SJSA1 (cell line): ENCODE measurements at regions not wholly inside any gene's neighbourhood (a gene's known extent, or its start where the extent isn't known, plus 50 kb on each side); places are given as distances from the start of the nearest gene placed in this dataset.

Experiments
- DNase-seq, 2 experiments: peaks; one replicate each; pipeline ENCODE4 v3.0.0-alpha.2; 2015 to 2020; ENCODE audit warnings: low spot score in 2 of 2, low read depth in 1 of 2
- H3K27ac ChIP-seq: fragments of 250-450 bp; sonication (Bioruptor Pico); 2 replicates; pipeline ENCODE4 v1.5.1; 2020; ENCODE audit warnings: mild to moderate bottlenecking, moderate library complexity
- H3K27me3 ChIP-seq: fragments of 250-450 bp; sonication (Bioruptor Pico); replicated peaks from 2 replicates; pipeline ENCODE4 v1.5.1; 2020; ENCODE audit warnings: mild to moderate bottlenecking, moderate library complexity
- H3K36me3 ChIP-seq: fragments of 250-450 bp; sonication (Bioruptor Pico); 2 replicates; pipeline ENCODE4 v1.5.1; 2020; ENCODE audit warnings: mild to moderate bottlenecking
- H3K4me1 ChIP-seq: fragments of 250-450 bp; sonication (Bioruptor Pico); replicated peaks from 2 replicates; pipeline ENCODE4 v1.6.1; 2021; ENCODE audit warnings: mild to moderate bottlenecking
- H3K4me3 ChIP-seq: fragments of 250-450 bp; sonication (Bioruptor Pico); 2 replicates; pipeline ENCODE4 v1.5.1; 2020; ENCODE audit warnings: mild to moderate bottlenecking
- H3K9me3 ChIP-seq: fragments of 250-450 bp; sonication (Bioruptor Pico); replicated peaks from 2 replicates; pipeline ENCODE4 v1.5.1; 2020; ENCODE audit warnings: mild to moderate bottlenecking

DNA sequence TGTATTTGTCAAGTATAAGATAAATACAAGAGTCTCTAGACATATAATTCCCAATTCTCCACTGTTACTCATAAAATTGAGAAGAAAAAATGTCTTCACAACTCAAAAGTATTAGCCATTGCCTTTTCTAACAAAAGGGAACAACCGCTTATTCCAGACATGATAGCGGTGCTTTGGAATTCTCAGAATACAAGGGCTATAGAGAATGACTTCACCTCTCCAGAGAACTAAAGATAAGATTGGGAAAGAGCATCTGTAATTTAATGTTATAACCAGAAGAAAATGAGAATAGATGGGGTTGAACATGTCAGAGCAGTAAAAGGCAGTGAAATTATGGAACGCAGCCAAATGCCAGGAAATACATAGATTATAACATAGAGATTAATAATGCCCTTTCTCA is 730.8 kb downstream of the C6orf118 start:
- Histone ChIP-seq H3K36me3 (no peaks in the 10 kb centered on the region), H3K4me3 (no peak overlapping the region), H3K27me3 (no peaks in the 10 kb centered on the region), H3K27ac (no peak overlapping the region), H3K4me1 (no peaks in the 10 kb centered on the region), H3K9me3 (no peaks in the 10 kb centered on the region; the same call in 1 of the 2 replicates)
- DNase-seq: no peak

DNA sequence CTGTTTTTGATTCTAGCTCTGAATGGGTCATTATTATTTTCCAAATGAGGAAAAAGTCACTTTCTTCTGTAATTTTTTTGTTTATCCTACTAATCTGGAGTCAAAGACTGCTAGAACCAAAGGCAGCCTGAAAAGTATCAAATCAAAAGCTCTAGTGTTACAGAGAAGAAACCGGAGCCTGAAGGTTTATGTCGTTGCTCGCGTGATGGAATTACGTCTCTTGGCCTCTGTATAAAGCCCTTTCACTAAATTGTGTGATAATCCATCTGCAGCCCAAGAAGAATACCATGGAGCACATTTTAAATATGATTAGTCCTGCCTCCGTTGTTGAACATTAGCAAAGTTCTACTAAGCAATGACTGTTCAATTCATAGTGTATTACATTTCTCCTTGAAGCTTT is 738.6 kb downstream of the C6orf118 start:
- no peak overlapping the region for H3K4me3 ChIP-seq
- no peaks in the 10 kb centered on the region; the same call in 1 of the 2 replicates for H3K9me3 ChIP-seq
- no peak for DNase-seq
- H3K27ac ChIP-seq: no peak overlapping the region
- no peaks in the 10 kb centered on the region for H3K4me1 ChIP-seq
- H3K36me3 ChIP-seq: no peaks in the 10 kb centered on the region
- no peaks in the 10 kb centered on the region for H3K27me3 ChIP-seq

DNA sequence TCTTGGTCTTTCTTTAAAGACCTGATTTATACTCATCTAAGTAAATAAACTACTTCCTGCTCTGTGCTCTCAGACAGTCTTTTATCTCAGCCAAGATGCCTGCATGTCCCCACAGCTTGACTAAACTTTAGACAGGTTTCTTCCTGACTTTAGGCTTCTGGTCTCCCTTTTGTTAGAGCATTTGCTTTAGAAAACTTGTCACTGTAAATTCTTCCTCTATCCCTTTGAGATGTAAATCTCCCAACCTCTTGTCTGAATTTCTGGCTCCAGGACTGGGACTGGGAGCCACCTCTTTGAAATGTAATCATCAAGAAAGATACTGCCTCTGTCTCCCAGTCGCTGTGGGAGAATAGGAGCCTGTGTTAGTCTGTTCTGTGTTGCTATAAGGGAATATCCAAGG is 739.9 kb downstream of the C6orf118 start:
- Histone ChIP-seq H3K36me3 (no peaks in the 10 kb centered on the region), H3K9me3 (no peaks in the 10 kb centered on the region; the same call in 1 of the 2 replicates), H3K4me1 (no peaks in the 10 kb centered on the region), H3K27ac (no peak overlapping the region), H3K4me3 (no peak overlapping the region), H3K27me3 (no peaks in the 10 kb centered on the region)
- no peak for DNase-seq

DNA sequence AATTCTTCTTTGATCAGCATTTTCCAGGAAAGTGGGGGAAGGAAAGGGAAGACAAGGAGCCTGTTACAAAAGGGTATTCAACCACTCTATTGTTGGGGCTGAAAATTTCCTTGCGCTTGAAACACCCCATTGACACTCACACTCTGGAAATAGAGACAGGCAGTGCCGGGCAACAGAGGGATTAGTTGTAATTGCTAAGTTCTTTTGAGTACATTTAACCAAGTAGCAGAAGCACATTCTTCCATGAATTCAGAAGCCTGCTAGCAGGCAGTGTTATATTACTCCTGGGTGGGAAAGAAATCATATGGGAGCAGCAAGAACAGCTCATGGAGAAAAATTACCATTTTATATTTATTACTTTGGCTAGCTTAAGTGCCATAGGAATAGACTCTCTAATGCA is 745.5 kb downstream of the C6orf118 start:
- Histone ChIP-seq H3K4me3 (no peak overlapping the region), H3K9me3 (no peaks in the 10 kb centered on the region), H3K36me3 (no peaks in the 10 kb centered on the region), H3K27ac (no peak overlapping the region), H3K27me3 (no peaks in the 10 kb centered on the region), H3K4me1 (no peaks in the 10 kb centered on the region)
- DNase-seq: no peak

DNA sequence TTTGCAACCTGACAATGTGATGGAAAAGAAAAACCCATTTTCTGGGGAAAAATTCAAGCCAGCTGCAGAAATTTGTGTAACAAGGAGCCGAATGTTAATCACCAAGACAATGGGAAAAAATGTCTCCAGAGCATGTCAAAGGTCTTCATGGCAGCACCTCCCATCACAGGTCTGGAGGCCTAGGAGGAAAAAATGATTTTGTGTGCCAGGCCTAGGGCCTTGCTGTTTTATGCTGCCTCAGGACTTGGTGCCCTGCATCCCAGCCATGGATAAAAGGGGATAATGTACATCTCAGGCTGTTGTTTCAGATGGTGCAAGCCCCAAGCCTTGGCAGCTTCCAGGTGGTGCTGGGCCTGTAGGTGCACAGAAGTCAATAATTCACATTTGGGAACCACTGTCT is 747.7 kb downstream of the C6orf118 start:
- H3K27ac ChIP-seq: no peak overlapping the region
- no peaks in the 10 kb centered on the region for H3K27me3 ChIP-seq
- H3K9me3 ChIP-seq: no peaks in the 10 kb centered on the region
- no peaks in the 10 kb centered on the region for H3K36me3 ChIP-seq
- no peak for DNase-seq
- no peaks in the 10 kb centered on the region for H3K4me1 ChIP-seq
- no peak overlapping the region for H3K4me3 ChIP-seq

DNA sequence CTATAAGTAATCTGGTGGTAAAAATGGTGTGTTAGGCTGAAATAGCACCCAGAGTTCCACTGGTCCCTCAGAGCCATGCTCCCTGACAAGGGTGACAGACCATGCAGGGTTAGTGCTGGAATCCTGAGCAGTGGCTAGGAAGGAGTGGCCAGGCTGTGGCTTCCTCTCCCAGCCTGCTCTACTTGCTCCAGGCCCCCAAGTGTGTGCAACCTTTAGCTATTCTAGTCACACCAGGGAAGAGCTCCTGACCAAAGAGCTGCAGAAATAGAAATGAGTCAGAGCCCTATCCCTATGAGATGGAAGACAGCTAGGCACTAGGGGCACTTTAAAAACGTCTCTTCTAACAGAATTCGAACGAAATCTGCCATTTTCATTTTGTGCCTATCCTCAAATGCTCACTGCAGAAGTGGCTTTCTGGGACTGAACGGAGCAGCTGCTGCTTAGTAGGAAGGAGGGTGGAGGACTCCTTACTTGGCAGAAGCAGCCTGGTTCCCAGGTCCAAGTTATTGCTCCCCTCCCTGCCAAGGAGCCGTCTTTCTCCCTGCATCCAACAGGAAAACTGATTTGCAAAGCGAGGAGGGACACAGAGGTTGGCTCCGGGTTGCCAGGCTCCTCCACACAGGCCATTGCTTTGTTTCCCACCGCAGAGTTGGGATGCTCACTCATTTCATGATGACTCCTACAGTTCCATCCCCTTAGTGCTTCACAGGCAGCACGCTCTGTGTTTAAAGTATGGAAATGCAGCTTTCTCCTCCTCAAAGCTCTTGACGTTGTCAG is 754.5 kb downstream of the C6orf118 start:
- Histone ChIP-seq H3K36me3 (no peaks in the 10 kb centered on the region), H3K4me1 (no peaks in the 10 kb centered on the region), H3K4me3 (no peak overlapping the region), H3K9me3 (no peaks in the 10 kb centered on the region), H3K27ac (no peak overlapping the region), H3K27me3 (no peaks in the 10 kb centered on the region)
- DNase-seq: no peak

DNA sequence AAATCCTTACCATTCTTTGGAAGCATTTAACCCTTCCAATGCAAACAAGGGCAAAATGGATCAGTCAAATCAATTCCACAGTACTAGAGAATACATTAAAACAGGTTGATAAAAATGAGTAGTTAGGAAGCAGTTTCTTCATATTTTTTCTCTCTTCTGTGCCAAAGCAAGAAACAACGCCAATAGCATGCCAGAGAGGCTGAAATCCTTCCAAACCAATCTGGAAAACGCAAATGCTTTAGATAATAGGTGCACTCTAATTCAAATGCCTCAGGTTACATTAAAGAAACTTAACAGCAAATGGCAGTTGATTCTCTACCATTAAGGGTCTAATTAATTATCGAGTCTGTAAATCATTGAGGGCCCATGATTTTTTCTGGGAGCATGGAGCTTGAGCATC is 755.2 kb downstream of the C6orf118 start:
- Histone ChIP-seq H3K36me3 (no peaks in the 10 kb centered on the region), H3K27me3 (no peaks in the 10 kb centered on the region), H3K4me3 (no peak overlapping the region), H3K9me3 (no peaks in the 10 kb centered on the region), H3K4me1 (no peaks in the 10 kb centered on the region), H3K27ac (no peak overlapping the region)
- no peak for DNase-seq

DNA sequence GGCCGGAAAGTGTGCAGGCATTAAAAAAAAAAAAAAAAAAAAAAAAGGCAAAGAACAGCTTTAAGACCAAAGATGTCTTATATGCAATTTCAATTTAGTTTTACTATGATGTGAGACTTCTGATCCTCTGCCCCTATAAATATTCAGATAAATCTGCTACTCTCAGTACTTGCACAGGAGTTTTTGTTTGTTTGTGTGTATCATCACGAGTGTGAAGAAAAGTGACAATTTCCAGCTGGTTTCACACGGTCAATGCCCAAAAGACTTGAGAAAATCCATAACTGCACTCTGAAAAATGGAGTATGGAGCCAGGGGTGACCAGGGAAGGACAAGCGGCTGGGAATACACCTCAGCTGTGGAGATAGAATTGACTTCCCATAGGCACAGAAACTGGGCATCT is 757.7 kb downstream of the C6orf118 start:
- no peaks in the 10 kb centered on the region for H3K4me1 ChIP-seq
- no peak overlapping the region for H3K27ac ChIP-seq
- H3K4me3 ChIP-seq: no peak overlapping the region
- DNase-seq: no peak
- H3K27me3 ChIP-seq: no peaks in the 10 kb centered on the region
- H3K9me3 ChIP-seq: no peaks in the 10 kb centered on the region
- H3K36me3 ChIP-seq: no peaks in the 10 kb centered on the region

DNA sequence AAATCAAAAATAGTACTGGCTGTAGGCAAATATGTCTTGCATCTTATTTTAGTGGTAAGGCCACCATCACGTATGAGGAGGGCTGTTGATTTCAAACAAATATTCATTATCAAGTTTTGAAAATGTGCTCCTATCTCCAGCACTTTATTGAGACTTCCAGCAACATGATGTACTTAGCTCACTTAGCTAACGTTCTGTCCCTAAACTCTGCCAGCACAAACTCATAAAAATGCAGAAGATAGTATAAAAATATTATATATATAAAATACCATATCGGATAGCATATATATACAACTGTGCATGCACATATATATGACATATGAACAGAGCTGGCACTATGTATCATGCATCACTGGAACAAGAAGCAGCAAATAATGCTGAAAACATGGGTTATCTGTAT is 762.3 kb downstream of the C6orf118 start:
- H3K27ac ChIP-seq: no peak overlapping the region

DNA sequence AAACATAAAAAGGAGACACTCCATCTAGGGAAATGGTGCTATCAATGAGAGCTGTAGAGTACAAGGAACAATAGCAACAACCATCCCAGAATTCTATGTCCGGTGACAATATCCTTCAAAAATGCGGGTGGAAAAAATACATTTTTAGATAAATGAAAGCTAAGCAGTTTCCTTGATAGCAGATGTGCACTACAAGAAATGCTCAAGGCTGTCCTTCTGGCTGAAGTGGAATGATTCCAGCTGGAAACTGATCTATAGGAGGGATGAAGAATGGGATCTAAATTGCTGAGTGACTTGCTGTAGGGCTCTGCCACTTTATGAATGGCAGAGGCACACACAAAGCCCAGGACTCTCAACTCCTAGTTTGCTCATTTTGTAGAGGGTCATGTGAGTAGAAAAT is 763.1 kb downstream of the C6orf118 start:
- Histone ChIP-seq H3K27ac (no peak overlapping the region), H3K9me3 (no peaks in the 10 kb centered on the region), H3K27me3 (no peaks in the 10 kb centered on the region), H3K36me3 (no peaks in the 10 kb centered on the region), H3K4me1 (no peaks in the 10 kb centered on the region), H3K4me3 (no peak overlapping the region)
- DNase-seq: no peak

More for the DNA sequence above, 762.3 kb downstream of the C6orf118 start:
- Histone ChIP-seq H3K9me3 (no peaks in the 10 kb centered on the region), H3K27me3 (no peaks in the 10 kb centered on the region), H3K4me1 (no peaks in the 10 kb centered on the region), H3K4me3 (no peak overlapping the region), H3K36me3 (no peaks in the 10 kb centered on the region)
- DNase-seq: no peak

DNA sequence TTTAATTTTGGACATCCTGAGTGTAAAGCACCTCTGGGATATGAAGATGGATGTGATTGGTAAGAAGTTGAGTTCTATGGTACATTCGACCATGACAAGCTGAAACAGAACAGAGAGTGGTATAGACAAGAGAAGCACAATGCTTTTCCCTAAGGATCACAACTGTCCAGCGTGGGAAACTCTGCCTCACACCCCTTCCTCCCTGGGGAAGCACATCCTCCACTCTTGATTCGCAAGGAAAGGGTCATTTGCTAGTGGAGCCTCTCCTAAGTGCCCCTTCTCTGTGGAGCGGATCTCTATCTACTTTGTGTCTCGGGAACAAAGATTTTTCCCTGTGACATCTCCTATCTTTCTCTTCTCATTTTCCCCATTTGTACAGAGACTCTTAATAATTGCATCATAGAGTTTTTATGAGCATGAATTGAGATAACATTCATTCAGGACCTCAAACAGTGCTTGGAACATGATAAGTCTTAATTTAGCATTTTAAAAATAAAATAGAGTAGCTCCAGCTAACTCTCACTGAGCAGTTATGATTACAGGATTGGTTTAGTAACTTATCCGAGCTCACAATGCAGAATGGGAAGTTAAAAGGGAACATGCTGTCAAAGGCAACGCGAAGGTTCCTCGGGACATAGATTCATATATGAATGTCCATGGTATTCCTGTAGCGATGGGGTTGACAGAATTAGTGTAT is 775.2 kb downstream of the C6orf118 start:
- DNase-seq: no peak
- Histone ChIP-seq H3K27ac (no peak overlapping the region), H3K4me1 (no peaks in the 10 kb centered on the region), H3K9me3 (0 out of 2 replicates have a peak, but pooled peaks cover 2% of the 10 kb centered on the region), H3K4me3 (no peak overlapping the region), H3K36me3 (no peaks in the 10 kb centered on the region), H3K27me3 (no peaks in the 10 kb centered on the region)

DNA sequence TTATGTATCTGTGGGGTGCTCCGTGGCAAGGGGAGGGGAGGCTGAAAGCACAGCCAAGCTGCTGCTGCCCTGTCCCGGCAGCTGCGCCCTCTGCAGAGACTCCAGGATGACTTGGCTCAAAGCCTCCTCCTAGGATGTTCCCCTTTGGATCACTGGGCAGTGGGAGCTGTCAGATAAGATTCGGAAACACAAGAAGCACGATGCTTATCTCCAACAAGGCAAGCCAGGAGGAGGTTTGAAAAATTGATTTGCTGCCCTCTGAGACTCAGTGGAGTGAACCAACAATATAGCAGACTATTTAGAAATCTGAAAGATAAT is 776.4 kb downstream of the C6orf118 start:
- no peaks in the 10 kb centered on the region for H3K4me1 ChIP-seq
- no peak overlapping the region for H3K27ac ChIP-seq
- 0 out of 2 replicates have a peak, but pooled peaks cover 2% of the 10 kb centered on the region for H3K9me3 ChIP-seq
- H3K27me3 ChIP-seq: no peaks in the 10 kb centered on the region
- no peak overlapping the region for H3K4me3 ChIP-seq
- DNase-seq: no peak
- no peaks in the 10 kb centered on the region for H3K36me3 ChIP-seq

DNA sequence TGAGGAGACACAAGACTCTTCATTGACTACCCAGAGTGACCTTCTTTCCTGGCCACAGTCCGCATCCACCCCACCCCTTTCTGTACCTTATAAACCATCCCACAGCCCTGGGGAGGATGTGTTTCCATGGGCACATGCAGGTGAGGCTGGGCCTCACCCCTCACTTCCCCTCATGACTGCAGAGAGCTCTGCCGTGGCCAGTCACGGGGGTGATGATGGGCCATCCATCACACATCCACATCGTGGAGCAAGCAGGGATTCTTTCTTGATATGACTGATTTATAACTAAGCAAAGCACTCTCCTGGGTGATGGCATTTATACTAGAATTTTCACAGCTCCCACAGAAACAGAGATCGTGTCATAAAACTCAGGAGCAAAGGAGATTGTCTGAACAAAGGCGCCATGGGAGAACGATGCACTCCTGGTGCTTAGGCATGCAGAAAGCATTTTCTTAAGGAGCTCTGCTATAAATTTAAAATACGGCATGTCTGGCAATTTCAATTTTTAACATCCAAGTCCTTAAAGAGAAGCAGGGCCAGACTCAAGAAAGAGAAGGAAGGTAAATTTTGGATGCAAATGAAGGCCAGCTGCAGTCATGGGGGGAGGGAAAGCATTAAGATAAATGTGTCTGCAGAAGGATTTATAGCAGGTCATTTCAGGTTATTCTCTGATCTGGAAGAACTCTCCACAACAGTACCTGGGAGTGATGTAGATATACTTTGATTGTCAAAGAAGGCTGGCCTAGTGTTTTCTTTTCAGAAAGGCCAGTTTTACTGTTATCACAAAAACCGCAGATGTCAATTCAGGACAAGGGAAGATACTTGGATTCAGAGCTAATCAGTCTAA is 777.0 kb downstream of the C6orf118 start:
- no peak for DNase-seq
- H3K4me1 ChIP-seq: no peaks in the 10 kb centered on the region
- no peak overlapping the region for H3K4me3 ChIP-seq
- H3K9me3 ChIP-seq: 0 out of 2 replicates have a peak, but pooled peaks cover 2% of the 10 kb centered on the region
- H3K27ac ChIP-seq: no peak overlapping the region
- H3K27me3 ChIP-seq: no peaks in the 10 kb centered on the region
- H3K36me3 ChIP-seq: no peaks in the 10 kb centered on the region

DNA sequence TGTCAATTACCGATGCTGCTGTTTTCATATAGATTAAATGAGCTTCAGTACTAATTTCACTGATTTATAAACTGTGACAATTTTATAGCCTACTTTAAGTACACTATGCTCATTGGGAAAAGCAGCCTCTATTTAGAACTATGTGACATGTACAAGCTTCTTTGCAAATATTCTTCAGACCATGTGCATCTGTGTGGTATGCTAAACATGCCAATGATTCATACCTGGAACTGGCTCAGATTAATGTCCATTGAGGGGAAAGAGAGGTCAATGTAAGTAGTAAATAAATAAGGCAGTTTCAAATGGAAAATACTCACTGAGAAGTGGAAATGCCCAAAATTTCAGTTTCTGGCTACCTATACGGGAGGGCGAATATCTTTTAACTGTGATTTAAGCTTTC is 777.7 kb downstream of the C6orf118 start:
- no peak for DNase-seq
- Histone ChIP-seq H3K27ac (no peak overlapping the region), H3K36me3 (no peaks in the 10 kb centered on the region), H3K9me3 (0 out of 2 replicates have a peak, but pooled peaks cover 2% of the 10 kb centered on the region), H3K4me1 (no peaks in the 10 kb centered on the region), H3K27me3 (no peaks in the 10 kb centered on the region), H3K4me3 (no peak overlapping the region)
